NCI-H1694 (cell line): ENCODE measurements at regions not wholly inside any gene's neighbourhood (a gene's known extent, or its start where the extent isn't known, plus 50 kb on each side); places are given as distances from the start of the nearest gene placed in this dataset.

Source experiments
- DNase-seq: peaks from one replicate; lab custom pipeline; 2025; lab: John Stamatoyannopoulos, UW

GRCh38 chr13:34416971-34417380 lies 525.1 kb upstream of the NBEA start:
- no peak for DNase-seq

DNA sequence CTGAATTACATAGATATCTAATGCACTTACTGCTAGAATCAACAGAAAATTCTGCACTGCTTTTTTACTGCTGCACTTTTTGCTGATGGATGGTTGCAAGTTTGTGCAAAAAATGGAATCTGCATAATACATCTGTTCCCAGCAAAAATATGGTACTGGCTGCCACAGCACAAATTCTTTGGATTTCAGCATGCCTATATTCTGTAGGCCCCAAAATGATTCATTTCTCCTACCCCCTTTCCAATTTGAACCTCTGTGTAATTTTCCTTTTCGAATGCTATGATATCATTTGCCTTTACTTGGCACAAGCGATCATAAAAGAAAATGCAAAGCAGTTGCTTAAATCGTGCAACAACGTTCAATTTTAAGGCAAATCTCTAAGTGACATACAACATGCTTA lies 524.2 kb upstream of the NBEA start:
- no peak for DNase-seq

DNA sequence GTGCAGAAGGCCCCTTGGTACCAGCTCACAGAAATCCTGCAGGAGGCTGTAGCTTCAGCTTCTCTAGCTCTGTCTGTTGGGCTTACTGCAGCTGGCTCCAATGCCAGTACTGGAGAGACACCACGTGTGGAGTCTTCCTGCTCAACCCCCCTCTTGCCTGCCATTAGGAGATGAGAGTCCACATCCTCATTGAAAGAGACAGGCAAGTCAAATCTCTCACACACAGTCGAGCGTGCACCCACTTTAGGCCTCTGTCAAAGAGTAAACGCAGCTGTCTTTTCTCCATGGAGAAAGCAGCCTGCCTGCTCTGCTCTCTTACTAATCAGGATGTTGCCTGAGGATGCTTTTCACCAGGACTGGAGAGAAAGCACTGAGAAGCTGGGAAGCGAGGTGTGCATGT lies 523.0 kb upstream of the NBEA start:
- no peak for DNase-seq

- DNase-seq = no peak
Measured at GRCh38 chr13:34419755-34420154, 522.3 kb upstream of the NBEA start.

DNA sequence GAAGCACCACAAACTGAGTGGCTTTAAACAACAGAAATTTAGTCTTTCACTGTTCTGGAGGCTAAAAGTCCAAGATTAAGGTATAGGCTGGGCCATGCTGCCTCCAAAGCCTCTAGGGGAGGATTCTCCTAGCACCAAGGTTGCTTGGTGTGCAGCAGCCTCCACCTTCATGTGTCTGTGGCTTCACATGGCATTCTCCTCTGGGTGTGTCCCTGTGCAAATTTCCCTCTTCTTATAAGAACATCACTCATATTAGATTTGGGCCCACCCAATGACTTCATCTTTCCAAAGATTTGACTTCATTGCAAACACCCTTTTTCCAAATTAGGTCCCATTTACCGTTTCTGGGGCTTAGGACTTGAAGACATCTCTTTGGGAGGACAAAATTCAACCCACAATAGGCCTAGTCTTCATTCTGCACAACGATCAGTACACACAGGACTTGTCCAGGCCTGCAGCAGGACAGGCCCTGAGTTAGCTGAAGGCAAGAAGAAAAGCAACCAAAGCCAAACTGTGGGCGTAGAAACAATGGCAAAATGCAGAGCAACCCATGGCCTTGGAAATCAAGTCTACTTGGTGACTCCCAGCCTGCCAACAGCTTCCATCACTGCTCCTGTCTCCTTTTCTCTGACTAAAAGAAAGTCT lies 521.2 kb upstream of the NBEA start:
- no peak for DNase-seq

GRCh38 chr13:34421347-34421719 lies 520.7 kb upstream of the NBEA start:
- no peak for DNase-seq

GRCh38 chr13:34421858-34422475 lies 520.1 kb upstream of the NBEA start:
- no peak for DNase-seq

DNA sequence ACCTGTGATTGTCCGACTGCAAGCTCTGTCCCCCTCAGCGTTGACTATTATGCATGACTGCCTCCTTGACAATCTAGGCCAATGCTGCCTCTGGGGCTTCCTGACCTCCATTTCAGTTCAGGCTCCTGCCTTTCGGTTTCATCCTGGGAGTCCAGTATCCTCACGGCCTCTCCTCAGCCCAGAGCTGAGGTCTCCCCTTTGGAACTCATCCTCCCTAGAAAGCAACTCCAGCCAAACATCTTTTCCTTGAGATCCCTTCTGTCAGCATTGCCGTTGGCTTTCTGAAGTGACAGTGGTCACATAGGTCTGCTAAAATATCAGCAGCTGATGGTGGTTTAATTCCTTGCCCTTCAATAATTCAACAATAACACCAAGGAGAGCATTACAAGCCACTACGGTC lies 519.1 kb upstream of the NBEA start:
- no peak for DNase-seq

GRCh38 chr13:34425327-34425949 lies 516.6 kb upstream of the NBEA start:
- no peak for DNase-seq

DNA sequence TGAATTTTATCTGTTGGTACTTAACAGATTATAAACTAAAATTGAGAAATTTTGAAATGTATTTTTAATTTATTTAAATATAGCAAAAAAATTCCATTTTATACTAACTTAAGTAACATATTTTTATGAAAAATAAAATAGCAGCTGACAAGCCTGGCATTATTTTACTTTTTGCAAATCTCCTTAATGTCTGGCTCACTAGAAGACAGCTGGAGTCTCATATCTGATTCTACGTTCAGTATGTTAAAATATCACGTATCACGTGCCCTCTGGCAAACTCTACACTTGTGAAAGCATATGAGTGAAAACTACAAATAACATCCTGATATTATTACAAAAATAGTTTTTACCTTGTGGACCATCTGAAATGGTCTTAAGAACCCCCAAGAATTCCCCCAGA lies 513.2 kb upstream of the NBEA start:
- DNase-seq = no peak

- DNase-seq = no peak
Measured at GRCh38 chr13:34430294-34430693, 511.8 kb upstream of the NBEA start.

DNA sequence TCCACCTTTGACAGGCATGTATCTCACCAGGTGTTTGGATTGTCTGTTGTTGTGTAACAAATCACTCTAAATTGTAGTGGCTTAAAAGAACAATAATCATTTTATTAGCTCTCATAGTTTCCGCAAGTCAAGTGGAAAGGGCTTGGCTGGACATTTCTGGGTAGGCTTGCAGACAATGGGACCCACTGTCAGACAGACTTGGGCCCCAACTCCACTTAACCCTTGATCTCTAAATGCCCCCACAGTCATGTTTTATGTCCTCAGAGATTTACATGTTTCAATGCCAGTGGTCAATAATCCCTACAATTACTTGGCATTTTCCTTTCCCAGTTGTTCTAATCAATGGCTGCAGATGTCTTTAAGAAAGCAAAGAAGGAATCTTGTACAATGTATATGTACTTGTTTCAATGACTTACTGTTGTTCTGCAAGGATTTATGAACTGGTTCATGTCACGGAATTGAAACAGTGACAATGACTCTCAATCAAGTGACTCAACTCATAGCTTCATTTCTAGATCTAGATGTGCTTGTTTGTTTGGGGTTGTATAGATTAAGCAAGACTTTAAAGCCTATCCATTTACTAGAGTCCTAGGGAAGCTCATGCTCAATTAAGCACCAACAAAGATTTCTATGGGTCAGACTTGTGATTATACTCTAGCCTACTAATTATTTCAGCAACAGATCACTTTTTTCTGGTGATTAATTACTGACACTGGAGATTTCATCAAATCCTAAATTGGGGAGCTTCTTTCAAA lies 510.1 kb upstream of the NBEA start:
- no peak for DNase-seq

GRCh38 chr13:34435338-34435737 lies 506.7 kb upstream of the NBEA start:
- no peak for DNase-seq

GRCh38 chr13:34437873-34438272 lies 504.2 kb upstream of the NBEA start:
- DNase-seq = no peak

- DNase-seq = no peak
Measured at GRCh38 chr13:34452831-34453230, 489.2 kb upstream of the NBEA start.

DNA sequence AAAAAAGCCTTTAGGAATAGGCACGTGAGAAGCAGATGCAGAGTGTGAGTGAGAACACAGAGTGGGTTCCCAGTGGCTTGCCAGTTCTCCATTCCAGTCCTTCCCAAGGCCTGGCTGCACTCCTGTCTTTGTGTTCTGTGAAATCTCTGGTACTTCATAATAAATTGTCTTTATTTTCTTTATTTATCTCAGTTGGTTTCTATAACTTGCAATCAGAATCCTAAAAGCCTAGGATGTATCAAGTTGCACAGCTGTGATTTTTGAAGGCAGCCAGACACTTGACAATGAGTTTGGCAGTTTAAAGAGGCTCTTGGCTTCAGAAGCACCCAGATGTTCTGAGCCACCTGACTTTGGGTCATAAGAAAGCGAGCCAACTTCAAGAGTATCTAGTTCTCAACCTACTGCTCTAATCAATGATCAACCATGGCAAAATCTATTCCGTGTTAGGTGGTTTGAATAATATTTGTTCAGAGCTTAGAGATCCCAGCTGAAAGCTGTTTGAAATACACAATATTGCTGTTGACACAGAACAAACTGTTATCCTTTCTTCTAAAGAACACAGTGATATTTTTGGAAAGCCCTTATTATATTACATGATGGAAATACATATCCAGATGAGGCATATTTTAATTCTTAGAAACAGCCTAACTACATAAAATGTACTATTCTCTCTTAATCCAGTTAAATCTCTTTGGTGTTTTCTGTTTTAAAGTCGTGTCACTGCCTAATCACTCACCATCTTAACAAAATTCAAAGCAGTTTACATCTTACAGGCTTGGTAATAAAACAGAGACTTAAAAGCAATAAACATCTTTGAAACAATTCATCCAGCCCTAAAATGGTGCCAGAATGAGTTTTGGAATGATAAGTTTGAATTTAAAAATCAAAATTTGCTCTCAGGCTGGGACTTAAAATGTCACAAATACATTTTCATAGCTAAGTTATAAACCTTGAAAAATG lies 483.0 kb upstream of the NBEA start:
- no peak for DNase-seq

DNA sequence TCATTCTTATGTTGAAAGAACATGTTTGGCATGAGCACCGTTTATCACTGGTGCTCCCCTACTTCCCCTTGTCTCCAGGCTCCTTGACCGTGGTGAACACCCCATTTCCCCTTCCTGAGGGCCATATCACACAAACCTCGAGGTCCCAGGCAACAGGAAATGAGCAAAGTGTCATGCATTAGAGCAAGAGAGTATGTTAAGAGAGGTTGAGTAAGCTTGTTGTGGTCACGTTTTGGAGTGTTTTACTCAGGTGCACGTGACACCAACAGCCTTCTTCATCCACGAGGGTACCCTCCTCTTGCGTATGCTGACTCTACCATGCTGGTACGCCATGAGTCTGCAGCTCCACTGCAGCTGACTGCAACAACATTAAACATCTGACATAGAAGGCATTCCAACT lies 482.2 kb upstream of the NBEA start:
- no peak for DNase-seq

GRCh38 chr13:34462843-34463242 lies 479.2 kb upstream of the NBEA start:
- DNase-seq = no peak

- DNase-seq = no peak
Measured at GRCh38 chr13:34464011-34464410, 478.1 kb upstream of the NBEA start.

GRCh38 chr13:34465423-34465922 lies 476.6 kb upstream of the NBEA start:
- no peak for DNase-seq

GRCh38 chr13:34466301-34466700 lies 475.8 kb upstream of the NBEA start:
- DNase-seq = no peak
